SJCRH30 (cell line): ENCODE measurements at regions not wholly inside any gene's neighbourhood (a gene's known extent, or its start where the extent isn't known, plus 50 kb on each side); places are given as distances from the start of the nearest gene placed in this dataset.

ENCODE experiments used
- DNase-seq, 2 experiments: peaks; one replicate each; pipeline ENCODE4 v3.0.0-alpha.2; 2015 to 2020
- H3K27ac ChIP-seq: fragments of 250-450 bp; sonication (Bioruptor Pico); 2 replicates; pipeline ENCODE4 v1.5.1; 2020; ENCODE audit warnings: mild to moderate bottlenecking, moderate library complexity
- H3K27me3 ChIP-seq: fragments of 250-450 bp; sonication (Bioruptor Pico); 2 replicates; pipeline ENCODE4 v1.5.1; 2020; ENCODE audit warnings: mild to moderate bottlenecking, moderate library complexity
- H3K36me3 ChIP-seq: fragments of 250-450 bp; sonication (Bioruptor Pico); 2 replicates; pipeline ENCODE4 v1.5.1; 2020; ENCODE audit warnings: mild to moderate bottlenecking, moderate library complexity
- H3K4me1 ChIP-seq: fragments of 250-450 bp; sonication (Bioruptor Pico); 2 replicates; pipeline ENCODE4 v1.5.1; 2020; ENCODE audit warnings: mild to moderate bottlenecking, moderate library complexity
- H3K4me3 ChIP-seq: fragments of 250-450 bp; sonication (Bioruptor Pico); 2 replicates; pipeline ENCODE4 v1.5.1; 2020; ENCODE audit warnings: mild to moderate bottlenecking, moderate library complexity
- H3K9me3 ChIP-seq: fragments of 250-450 bp; sonication (Bioruptor Pico); replicated peaks from 2 replicates; pipeline ENCODE4 v1.5.1; 2020; ENCODE audit warnings: mild to moderate bottlenecking, moderate library complexity

GRCh38 chr20:19945732-19946670, 71.2 kb upstream of the NAA20 start:
- H3K4me1 ChIP-seq, result peaks cover 3% of the 10 kb centered on the region; the same call in 1 of the 2 replicates
- H3K4me3 ChIP-seq, result no peak overlapping the region
- H3K27me3 ChIP-seq, result no peaks in the 10 kb centered on the region
- H3K36me3 ChIP-seq, result no peaks in the 10 kb centered on the region
- no peaks in the 10 kb centered on the region for H3K9me3 ChIP-seq
- H3K27ac ChIP-seq, result no peak overlapping the region
- no peak for DNase-seq

- DNase-seq, result peak; percentile 28 to 49
- Histone ChIP-seq H3K9me3 (no peaks in the 10 kb centered on the region), H3K4me1 (peaks cover 3% of the 10 kb centered on the region; the same call in 1 of the 2 replicates), H3K27ac (no peak overlapping the region), H3K4me3 (no peak overlapping the region), H3K36me3 (no peaks in the 10 kb centered on the region), H3K27me3 (no peaks in the 10 kb centered on the region)
These were observed 69.4 kb upstream of the NAA20 start for GRCh38 chr20:19947611-19948264.

- no peak overlapping the region for H3K27ac ChIP-seq
- peaks cover 3% of the 10 kb centered on the region; the same call in 1 of the 2 replicates for H3K4me1 ChIP-seq
- H3K36me3 ChIP-seq, result no peaks in the 10 kb centered on the region
- no peak for DNase-seq
- no peak overlapping the region for H3K4me3 ChIP-seq
- no peaks in the 10 kb centered on the region for H3K27me3 ChIP-seq
- no peaks in the 10 kb centered on the region for H3K9me3 ChIP-seq
These were observed 67.8 kb upstream of the NAA20 start for GRCh38 chr20:19949195-19949867.

- H3K27me3 ChIP-seq, result no peaks in the 10 kb centered on the region
- H3K4me1 ChIP-seq, result peaks cover 3% of the 10 kb centered on the region; the same call in 1 of the 2 replicates
- H3K9me3 ChIP-seq, result no peaks in the 10 kb centered on the region
- no peak for DNase-seq
- no peak overlapping the region for H3K27ac ChIP-seq
- H3K36me3 ChIP-seq, result no peaks in the 10 kb centered on the region
- no peak overlapping the region for H3K4me3 ChIP-seq
These were observed 67.1 kb upstream of the NAA20 start for GRCh38 chr20:19950042-19950441.

GRCh38 chr20:19952392-19952791, 64.8 kb upstream of the NAA20 start:
- no peaks in the 10 kb centered on the region; the same call in 1 of the 2 replicates for H3K36me3 ChIP-seq
- H3K9me3 ChIP-seq, result no peaks in the 10 kb centered on the region
- H3K4me3 ChIP-seq, result no peak overlapping the region
- H3K4me1 ChIP-seq, result peaks cover 3% of the 10 kb centered on the region; the same call in 1 of the 2 replicates
- no peaks in the 10 kb centered on the region for H3K27me3 ChIP-seq
- DNase-seq, result no peak
- no peak overlapping the region for H3K27ac ChIP-seq

- no peak overlapping the region for H3K27ac ChIP-seq
- no peak overlapping the region for H3K4me3 ChIP-seq
- H3K27me3 ChIP-seq, result no peaks in the 10 kb centered on the region
- H3K4me1 ChIP-seq, result no peaks in the 10 kb centered on the region
- no peaks in the 10 kb centered on the region; the same call in 1 of the 2 replicates for H3K36me3 ChIP-seq
- no peaks in the 10 kb centered on the region for H3K9me3 ChIP-seq
- DNase-seq, result no peak
These were observed 63.6 kb upstream of the NAA20 start for GRCh38 chr20:19953606-19954005.

GRCh38 chr20:19956976-19957375, 60.2 kb upstream of the NAA20 start:
- Histone ChIP-seq H3K9me3 (no peaks in the 10 kb centered on the region), H3K4me1 (no peaks in the 10 kb centered on the region), H3K4me3 (no peak overlapping the region), H3K27me3 (no peaks in the 10 kb centered on the region), H3K36me3 (no peaks in the 10 kb centered on the region; the same call in 1 of the 2 replicates), H3K27ac (no peak overlapping the region)
- DNase-seq, result no peak

GRCh38 chr20:19958219-19958618, 58.9 kb upstream of the NAA20 start:
- Histone ChIP-seq H3K4me1 (no peaks in the 10 kb centered on the region), H3K9me3 (no peaks in the 10 kb centered on the region), H3K36me3 (no peaks in the 10 kb centered on the region; the same call in 1 of the 2 replicates), H3K27me3 (no peaks in the 10 kb centered on the region), H3K4me3 (no peak overlapping the region), H3K27ac (no peak overlapping the region)
- DNase-seq, result no peak

- Histone ChIP-seq H3K4me3 (no peak overlapping the region), H3K27me3 (no peaks in the 10 kb centered on the region), H3K36me3 (no peaks in the 10 kb centered on the region; the same call in 1 of the 2 replicates), H3K4me1 (no peaks in the 10 kb centered on the region), H3K9me3 (no peaks in the 10 kb centered on the region), H3K27ac (no peak overlapping the region)
- DNase-seq, result no peak
These were observed 58.2 kb upstream of the NAA20 start for GRCh38 chr20:19958928-19959327.

GRCh38 chr20:19960745-19961144, 56.4 kb upstream of the NAA20 start:
- DNase-seq, result no peak
- Histone ChIP-seq H3K27ac (no peak overlapping the region), H3K4me1 (peaks cover 6% of the 10 kb centered on the region), H3K9me3 (no peaks in the 10 kb centered on the region), H3K36me3 (no peaks in the 10 kb centered on the region; the same call in 1 of the 2 replicates), H3K27me3 (no peaks in the 10 kb centered on the region), H3K4me3 (no peak overlapping the region)

- no peaks in the 10 kb centered on the region for H3K9me3 ChIP-seq
- no peaks in the 10 kb centered on the region for H3K27me3 ChIP-seq
- no peak overlapping the region for H3K4me3 ChIP-seq
- peaks cover 6% of the 10 kb centered on the region for H3K4me1 ChIP-seq
- no peaks in the 10 kb centered on the region; the same call in 1 of the 2 replicates for H3K36me3 ChIP-seq
- no peak overlapping the region for H3K27ac ChIP-seq
- DNase-seq, result no peak
These were observed 55.9 kb upstream of the NAA20 start for GRCh38 chr20:19961293-19961692.

GRCh38 chr20:19962958-19963357, 54.2 kb upstream of the NAA20 start:
- DNase-seq, result no peak
- H3K4me3 ChIP-seq, result no peak overlapping the region
- no peaks in the 10 kb centered on the region for H3K36me3 ChIP-seq
- H3K27ac ChIP-seq, result no peak overlapping the region
- H3K9me3 ChIP-seq, result no peaks in the 10 kb centered on the region
- no peaks in the 10 kb centered on the region for H3K27me3 ChIP-seq
- peaks cover 6% of the 10 kb centered on the region for H3K4me1 ChIP-seq

GRCh38 chr20:19964289-19965265, 52.6 kb upstream of the NAA20 start:
- Histone ChIP-seq H3K4me3 (no peak overlapping the region), H3K9me3 (no peaks in the 10 kb centered on the region), H3K27me3 (no peaks in the 10 kb centered on the region), H3K36me3 (no peaks in the 10 kb centered on the region), H3K4me1 (peaks cover 6% of the 10 kb centered on the region), H3K27ac (no peak overlapping the region)
- DNase-seq, result peak; percentile 52 to 61

GRCh38 chr20:19966840-19967239, 50.3 kb upstream of the NAA20 start:
- no peaks in the 10 kb centered on the region for H3K9me3 ChIP-seq
- H3K27me3 ChIP-seq, result no peaks in the 10 kb centered on the region
- H3K4me3 ChIP-seq, result no peak overlapping the region
- no peak overlapping the region for H3K27ac ChIP-seq
- no peak for DNase-seq
- H3K36me3 ChIP-seq, result no peaks in the 10 kb centered on the region
- peaks cover 6% of the 10 kb centered on the region for H3K4me1 ChIP-seq
